ENCODE measurements at regions not wholly inside any gene's neighbourhood (a gene's known extent, or its start where the extent isn't known, plus 50 kb on each side); places are given as distances from the start of the nearest gene placed in this dataset.
A peak's percentile ranks its signal among the peaks of the same experiment; 100 is the strongest.

DNA sequence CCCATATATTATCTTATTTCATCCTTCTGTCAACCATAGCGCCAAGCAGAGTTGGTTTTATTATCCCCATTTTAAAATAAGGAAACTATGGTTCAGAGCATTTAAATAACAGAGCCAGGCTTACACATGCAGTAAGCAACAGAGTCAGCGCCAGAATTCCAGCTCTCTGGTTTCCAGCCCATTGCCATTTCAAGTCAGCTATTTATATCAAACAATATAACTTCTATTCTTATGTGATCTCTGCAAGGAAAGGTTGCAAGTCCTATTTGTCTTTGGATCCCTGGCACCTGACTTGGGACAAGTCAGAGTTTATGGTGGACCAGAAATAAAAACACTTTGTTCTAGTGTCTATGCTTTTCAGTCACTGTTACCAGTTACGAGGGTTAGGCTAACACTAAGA lies 174.1 kb upstream of the EEA1 start:
- no peak for DNase-seq (ENCODE audit: low spot score)

DNA sequence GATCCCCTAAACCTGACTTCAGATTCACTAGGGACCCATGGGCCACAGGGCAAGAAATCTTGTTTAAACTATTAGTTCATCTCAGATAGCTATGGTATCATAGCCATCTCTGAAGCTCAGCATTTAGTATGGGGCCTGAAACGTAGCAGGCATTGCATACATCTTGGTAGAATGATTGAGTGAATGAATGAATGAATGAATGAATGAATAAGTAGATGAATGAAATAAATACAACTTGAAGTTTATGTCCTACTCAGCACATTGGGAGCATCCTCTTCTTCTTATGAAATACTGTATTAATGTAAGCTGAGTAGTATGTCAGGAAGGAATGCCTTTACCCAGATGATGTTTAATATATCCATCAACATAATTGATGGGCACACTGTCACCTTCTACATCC lies 175.4 kb upstream of the EEA1 start:
- no peak for DNase-seq (ENCODE audit: low spot score)

- no peak for DNase-seq (ENCODE audit: low spot score)
Observed at GRCh38 chr12:93106910-93107309, 177.8 kb upstream of the EEA1 start.

GRCh38 chr12:93107514-93108312 lies 178.6 kb upstream of the EEA1 start:
- no peak for DNase-seq (ENCODE audit: low spot score)

DNA sequence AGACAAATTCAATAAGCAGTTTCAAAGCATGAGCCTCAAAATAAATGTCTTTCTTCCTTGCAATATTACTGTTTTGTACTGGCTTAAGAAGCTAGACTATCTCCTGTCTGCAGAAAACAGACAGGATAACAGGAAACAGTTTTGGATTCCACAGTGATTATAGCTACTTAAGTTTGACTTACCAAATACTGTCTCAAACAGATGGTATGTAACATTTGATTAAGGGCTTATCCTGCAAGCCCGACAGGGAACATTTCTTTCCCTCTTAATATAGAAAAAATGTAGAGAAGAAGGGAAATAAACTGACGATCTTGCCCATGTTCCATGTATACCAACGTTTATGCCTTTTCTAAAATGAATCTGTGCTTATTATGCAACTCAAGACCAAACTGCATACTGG lies 179.9 kb upstream of the EEA1 start:
- DNase-seq (ENCODE audit: low spot score): no peak

DNA sequence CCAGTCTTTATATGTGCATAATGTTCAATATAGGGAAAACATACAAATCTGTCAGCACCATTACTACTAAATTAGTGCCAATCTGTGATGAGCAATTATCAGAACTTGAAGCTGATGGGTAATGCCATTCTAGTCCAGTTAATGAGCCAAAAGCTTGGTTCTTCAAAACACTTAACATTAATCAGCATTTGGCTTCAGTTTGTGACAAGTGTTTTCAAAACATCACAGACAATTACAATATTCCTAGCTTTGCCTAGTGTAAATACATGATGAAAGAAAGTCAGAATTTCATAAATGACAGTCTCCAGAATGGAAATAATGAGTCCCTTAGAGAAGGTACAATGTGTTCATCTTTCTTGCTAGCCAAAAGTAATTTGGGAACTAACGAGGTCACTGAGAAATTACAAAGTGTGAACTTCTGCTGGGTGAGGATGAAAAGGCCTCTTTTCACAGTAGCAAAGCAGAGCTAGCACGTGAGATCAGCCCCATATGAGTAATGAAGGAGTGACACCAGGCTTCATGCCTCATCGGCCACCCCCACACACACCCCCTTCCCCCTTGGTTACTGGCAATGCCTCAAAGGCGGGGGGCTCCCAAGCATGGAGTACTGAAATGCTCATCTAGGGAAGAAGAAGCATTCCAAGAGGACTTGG lies 180.6 kb upstream of the EEA1 start:
- DNase-seq (ENCODE audit: low spot score): peak; percentile 6

DNA sequence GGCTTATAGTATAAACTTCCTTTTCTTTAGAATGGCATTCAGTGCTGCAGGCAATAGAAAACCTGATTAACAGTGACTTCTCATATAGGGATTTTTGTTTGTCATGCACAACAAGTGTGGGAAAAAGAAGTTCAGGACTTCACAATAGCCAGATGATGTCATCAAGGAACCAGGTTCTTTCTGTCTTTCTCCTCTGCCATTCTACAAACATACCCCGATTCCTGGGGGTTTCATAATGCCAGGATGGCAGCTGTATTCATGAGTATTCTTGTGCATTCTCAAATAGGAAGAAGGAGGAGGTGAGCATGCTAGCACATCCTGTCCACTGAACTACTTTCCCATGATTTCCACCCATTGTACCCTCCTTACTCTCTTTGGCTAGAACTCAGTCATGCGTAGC lies 182.7 kb upstream of the EEA1 start:
- no peak for DNase-seq (ENCODE audit: low spot score)

- DNase-seq (ENCODE audit: low spot score): no peak
Observed at GRCh38 chr12:93113317-93114006, 184.4 kb upstream of the EEA1 start.

DNA sequence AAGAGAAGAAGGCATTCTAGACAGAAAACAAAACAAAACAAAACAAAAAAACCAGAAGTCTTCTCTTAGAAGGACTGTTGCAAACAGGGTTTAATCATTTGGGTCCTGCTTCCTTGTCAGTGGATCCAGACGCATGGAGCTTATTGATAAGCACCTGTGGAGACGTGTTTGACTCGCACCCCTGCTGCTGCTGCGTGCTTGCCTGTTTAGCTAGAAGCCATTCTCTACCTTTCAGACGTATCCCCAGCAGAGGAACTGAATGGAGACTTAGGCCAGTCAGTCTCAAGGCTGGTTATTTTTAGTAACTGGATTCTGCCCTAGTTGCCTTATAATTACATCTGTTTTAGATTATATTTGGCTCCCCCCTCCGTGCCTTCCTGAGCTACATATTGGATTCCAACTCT lies 186.1 kb upstream of the EEA1 start:
- DNase-seq (ENCODE audit: low spot score): no peak

GRCh38 chr12:93115646-93116045 lies 186.6 kb upstream of the EEA1 start:
- DNase-seq (ENCODE audit: low spot score): no peak

GRCh38 chr12:93116632-93117031 lies 187.5 kb upstream of the EEA1 start:
- DNase-seq (ENCODE audit: low spot score): no peak

DNA sequence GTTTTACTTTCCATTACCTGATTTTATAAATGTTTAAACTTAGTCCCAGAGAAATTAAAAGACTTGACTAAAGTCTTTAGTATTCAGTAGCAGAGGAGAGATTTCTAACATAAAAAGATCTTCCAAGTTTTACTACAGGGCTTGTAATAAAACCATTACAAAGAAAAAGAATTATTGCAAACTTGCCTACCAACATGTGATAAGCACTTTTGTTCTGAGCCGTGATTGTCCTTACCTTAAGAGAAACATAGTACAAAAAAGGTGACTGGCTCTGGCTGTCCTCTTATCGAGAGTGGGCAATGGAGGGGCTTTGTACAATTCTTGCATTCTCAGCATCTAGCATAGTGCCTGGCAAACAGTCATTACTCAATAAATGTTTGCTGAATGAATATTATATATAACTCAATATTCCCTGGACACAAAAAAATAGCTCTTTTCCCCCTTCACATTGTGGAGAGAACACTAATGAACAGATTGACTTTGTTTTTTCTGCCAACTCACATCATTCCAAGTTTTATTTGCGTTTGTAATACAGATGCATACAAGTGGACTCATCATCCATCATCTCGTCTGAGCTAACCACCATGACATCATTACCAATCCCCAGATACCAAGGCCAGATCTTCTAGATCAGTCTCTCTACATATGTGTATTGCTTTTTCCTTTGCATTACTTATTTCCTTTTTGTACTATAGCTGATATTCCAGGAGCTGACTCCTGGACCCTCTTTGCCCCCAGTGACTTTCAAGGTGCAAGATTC lies 192.8 kb upstream of the EEA1 start:
- no peak for DNase-seq (ENCODE audit: low spot score)

GRCh38 chr12:93122569-93123091 lies 193.5 kb upstream of the EEA1 start:
- no peak for DNase-seq (ENCODE audit: low spot score)

GRCh38 chr12:93125126-93125525 lies 196.0 kb upstream of the EEA1 start:
- DNase-seq (ENCODE audit: low spot score): no peak

- no peak for DNase-seq (ENCODE audit: low spot score)
Observed at GRCh38 chr12:93126069-93126474, 197.0 kb upstream of the EEA1 start.

- DNase-seq (ENCODE audit: low spot score): no peak
Observed at GRCh38 chr12:93127107-93127560, 198.0 kb upstream of the EEA1 start.

DNA sequence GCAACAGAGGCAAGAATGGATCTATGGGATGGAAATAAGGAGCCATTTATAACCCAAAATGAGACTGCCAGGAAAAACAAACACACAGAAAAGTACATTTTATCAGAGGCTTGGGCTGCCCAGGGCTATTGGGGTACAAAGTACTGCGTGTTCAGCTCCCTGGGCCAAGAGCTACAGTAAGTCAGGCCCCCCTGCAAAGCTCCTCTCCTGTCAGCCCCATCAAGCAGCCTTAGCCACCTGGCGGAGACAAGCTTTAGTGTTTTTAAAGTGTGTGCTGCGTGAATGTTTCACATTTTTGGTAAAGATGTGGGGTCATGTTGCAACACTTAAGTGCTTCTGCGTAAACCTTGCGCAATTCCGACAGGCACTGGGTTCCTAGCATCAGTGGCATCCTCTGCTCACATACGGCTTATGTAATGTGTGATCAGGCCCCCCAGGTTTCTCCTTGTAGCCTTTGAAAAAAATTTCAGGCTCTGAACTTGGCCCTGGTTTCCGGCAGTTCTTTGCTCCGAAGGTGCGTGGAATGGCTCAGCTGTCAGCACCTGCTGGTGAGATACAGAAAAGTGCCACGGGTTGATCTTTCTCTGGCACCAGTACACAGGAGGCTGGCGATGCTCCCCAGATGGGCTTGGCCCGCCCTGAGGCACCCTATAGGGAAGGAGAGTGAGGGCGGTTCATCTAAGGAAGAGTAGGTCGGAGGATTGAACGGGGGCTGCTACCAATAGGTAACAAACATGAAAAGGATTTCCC lies 198.7 kb upstream of the EEA1 start:
- DNase-seq (ENCODE audit: low spot score): no peak

DNA sequence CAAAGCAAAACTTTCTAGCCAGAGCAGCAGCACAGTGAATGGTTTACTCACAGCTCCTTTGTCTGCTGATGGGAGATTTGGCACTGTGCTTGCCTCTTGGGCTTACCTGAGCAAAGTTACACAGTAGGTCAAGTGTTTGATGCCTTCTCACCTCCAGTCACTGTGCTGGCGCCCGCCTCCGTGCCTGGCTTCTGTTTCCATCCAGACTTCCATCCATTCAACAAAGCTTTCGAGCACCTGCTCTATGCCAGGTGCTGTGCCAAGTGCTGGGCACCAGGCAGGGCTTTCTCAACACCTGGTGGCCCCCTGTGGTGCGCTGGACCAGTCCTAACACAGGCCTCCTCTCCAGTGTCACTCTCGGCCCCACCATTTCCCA lies 199.2 kb upstream of the EEA1 start:
- DNase-seq (ENCODE audit: low spot score): no peak

DNA sequence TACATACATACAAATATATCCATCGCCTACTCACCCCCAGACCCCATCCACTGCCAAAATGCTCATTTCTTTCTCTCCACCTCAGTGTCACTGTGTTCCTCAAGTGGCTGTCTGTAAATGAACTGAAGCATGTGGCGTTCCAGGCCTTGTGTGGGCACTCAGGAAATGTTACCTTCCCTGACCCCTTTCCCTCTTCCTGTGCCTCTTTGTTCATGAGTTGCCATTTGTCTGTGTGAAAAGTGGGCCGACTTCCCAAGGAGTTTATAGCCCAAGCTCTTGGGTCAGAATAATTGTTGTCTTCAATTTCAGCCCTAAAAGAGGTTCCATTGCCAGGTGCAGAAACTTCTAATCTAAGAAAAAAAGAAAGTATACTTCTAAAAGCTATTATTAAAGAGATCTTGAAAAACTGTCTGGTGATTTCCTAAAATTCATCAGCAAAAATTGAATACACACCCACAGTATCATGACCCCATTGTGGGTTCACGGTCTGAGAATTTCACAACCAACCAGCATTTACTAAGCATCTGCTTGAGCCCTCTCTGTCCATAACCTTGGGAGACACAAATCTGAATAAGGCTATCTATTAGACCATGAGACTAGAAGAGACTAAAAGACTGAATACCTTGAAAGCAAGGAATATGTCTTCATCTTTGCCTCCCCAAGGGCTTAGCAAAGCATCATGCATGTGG lies 201.4 kb upstream of the EEA1 start:
- no peak for DNase-seq (ENCODE audit: low spot score)

- no peak for DNase-seq (ENCODE audit: low spot score)
Observed at GRCh38 chr12:93133361-93133760, 204.3 kb upstream of the EEA1 start.
